Fibroblast of villous mesenchyme (primary cell): ENCODE measurements at regions not wholly inside any gene's neighbourhood (a gene's known extent, or its start where the extent isn't known, plus 50 kb on each side); places are given as distances from the start of the nearest gene placed in this dataset.

Source experiments
- DNase-seq: peaks from one replicate; pipeline ENCODE4 v3.0.0-alpha.2; 2010; ENCODE audit warnings: low read depth
- H3K4me3 ChIP-seq: 2 replicates; pipeline ENCODE4 v1.5.1; 2011; ENCODE audit warnings: low read depth, mild to moderate bottlenecking, low read length
- TF ChIP-seq, protein P1 (sequence below): IDR thresholded peaks from 2 replicates; pipeline ENCODE4 v1.5.1; 2012; ENCODE audit warnings: low read depth, mild to moderate bottlenecking, low read length; ENCODE audit not compliant: insufficient read depth

DNA sequence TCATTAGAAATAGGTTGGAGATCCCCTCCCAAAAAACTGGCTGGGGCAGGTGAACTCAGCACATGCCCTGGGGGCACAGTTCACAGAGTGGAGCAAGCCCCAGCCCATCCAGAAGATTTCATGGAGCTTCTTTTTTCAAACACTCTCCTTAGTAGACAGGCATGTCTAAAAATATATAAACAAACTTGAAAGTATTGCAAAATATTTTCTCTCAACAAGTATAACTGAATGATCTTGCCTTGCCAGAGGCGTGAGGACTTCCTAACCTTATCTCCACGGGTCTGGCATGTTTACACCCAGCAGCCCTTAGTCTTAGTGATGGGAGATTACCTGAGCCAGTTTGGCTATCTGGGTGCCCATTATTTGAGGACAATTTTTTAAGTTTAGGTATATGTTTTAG lies 107.1 kb downstream of the QRSL1 start:
- TF ChIP-seq, protein P1, sequence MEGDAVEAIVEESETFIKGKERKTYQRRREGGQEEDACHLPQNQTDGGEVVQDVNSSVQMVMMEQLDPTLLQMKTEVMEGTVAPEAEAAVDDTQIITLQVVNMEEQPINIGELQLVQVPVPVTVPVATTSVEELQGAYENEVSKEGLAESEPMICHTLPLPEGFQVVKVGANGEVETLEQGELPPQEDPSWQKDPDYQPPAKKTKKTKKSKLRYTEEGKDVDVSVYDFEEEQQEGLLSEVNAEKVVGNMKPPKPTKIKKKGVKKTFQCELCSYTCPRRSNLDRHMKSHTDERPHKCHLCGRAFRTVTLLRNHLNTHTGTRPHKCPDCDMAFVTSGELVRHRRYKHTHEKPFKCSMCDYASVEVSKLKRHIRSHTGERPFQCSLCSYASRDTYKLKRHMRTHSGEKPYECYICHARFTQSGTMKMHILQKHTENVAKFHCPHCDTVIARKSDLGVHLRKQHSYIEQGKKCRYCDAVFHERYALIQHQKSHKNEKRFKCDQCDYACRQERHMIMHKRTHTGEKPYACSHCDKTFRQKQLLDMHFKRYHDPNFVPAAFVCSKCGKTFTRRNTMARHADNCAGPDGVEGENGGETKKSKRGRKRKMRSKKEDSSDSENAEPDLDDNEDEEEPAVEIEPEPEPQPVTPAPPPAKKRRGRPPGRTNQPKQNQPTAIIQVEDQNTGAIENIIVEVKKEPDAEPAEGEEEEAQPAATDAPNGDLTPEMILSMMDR = no peak
- DNase-seq = no peak
- H3K4me3 ChIP-seq = no peak overlapping the region

- H3K4me3 ChIP-seq = no peak overlapping the region
- TF ChIP-seq, protein P1 = no peak
- no peak for DNase-seq
These were observed 106.5 kb downstream of the QRSL1 start for GRCh38 chr6:106735828-106736227.

GRCh38 chr6:106735136-106735633 lies 105.8 kb downstream of the QRSL1 start:
- TF ChIP-seq, protein P1 = no peak
- no peak for DNase-seq
- no peak overlapping the region for H3K4me3 ChIP-seq

DNA sequence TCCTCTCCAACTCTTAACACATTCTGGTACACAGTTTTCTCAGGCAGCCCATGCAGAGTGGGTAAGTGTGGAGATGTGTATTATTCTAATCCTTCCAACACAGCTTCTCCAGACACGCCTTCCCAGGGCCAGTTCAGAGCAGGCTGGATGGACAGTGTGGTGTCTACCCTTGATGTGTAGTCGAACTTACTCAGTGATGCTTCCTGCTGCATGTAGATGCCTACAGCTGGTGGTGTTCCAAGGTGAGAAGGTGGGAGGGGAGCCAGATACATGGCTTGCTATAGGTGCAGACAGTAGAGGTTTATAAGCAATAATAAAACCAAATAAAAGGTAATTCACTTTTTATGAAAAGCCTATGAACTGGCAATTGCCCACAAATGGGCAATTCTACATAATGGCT lies 104.0 kb downstream of the QRSL1 start:
- H3K4me3 ChIP-seq = no peak overlapping the region
- TF ChIP-seq, protein P1 = no peak
- no peak for DNase-seq

GRCh38 chr6:106732376-106732940 lies 103.1 kb downstream of the QRSL1 start:
- DNase-seq = no peak
- TF ChIP-seq, protein P1 = no peak

GRCh38 chr6:106731843-106732160 lies 102.4 kb downstream of the QRSL1 start:
- DNase-seq = no peak
- no peak overlapping the region for H3K4me3 ChIP-seq
- TF ChIP-seq, protein P1 = no peak

More at GRCh38 chr6:106732376-106732940, 103.1 kb downstream of the QRSL1 start:
- H3K4me3 ChIP-seq = no peak overlapping the region
